ENCODE measurements at regions not wholly inside any gene's neighbourhood (a gene's known extent, or its start where the extent isn't known, plus 50 kb on each side); places are given as distances from the start of the nearest gene placed in this dataset.
"Not testable (repeated sequence)": the region's sequence is repeated elsewhere in the genome, so short reads cannot be mapped to it uniquely, and the experiment has no call there.

GRCh38 chr5:88666761-88667495 lies 216.1 kb downstream of the MEF2C start:
- no peak for DNase-seq (ENCODE audit: low read depth)

GRCh38 chr5:88665750-88666215 lies 217.2 kb downstream of the MEF2C start:
- no peak for DNase-seq (ENCODE audit: low read depth)

DNA sequence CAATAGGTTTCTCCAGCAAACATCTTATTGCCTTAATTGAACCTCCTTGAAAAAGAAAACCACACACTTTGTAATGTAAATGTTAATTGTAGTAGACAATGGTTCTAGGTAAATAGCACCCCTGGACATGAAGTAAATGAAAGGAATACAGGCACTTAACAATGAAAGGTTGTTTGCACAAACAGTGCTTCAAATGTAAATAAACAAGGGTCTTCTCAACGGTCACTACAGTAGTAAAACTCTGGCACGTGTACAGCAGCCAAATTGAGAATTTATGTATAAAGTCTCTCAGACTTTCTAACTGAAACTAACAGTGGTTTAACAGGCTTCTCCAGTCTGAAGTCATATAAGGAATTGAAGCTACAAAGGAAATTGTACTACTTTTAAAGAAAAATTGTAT lies 218.3 kb downstream of the MEF2C start:
- DNase-seq (ENCODE audit: low read depth), result no peak

DNA sequence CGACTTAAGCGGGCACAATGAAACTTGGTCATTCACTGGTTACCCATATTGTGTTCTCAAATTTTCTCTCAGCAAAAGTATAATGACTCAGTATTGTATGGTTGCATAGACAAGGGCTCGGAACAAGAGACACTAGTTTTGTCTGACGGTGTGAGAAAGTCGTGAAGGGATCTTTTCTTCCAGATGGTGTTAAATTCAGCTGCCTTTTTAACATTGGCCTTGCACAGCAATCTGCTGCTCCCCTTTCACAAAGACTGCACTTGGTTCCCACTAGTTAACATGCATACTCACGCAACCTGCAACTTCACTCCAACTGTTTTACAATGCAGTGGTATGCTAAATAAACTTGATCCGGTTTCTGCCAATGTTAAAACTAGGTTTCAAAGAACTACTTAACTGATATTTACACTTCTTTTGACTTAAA lies 219.2 kb downstream of the MEF2C start:
- no peak for DNase-seq (ENCODE audit: low read depth)

DNA sequence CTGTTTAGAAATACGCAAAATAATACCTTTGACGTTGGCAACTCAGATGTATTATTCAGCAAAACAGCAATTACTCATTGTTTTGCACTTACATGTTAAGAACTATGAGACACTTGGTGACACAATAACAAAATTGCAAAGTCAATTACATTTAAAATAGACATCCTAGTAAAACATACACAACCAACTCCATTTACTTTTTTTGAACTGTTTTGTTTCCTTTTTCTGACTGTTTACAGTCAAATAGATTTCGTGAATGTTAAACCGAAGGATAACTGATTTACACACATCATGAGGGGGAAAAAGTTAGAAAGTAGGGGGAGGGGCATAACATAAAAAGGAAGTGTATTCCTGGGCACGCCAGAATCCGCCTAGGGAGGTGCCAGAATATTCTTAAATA lies 220.1 kb downstream of the MEF2C start:
- DNase-seq (ENCODE audit: low read depth), result no peak

DNA sequence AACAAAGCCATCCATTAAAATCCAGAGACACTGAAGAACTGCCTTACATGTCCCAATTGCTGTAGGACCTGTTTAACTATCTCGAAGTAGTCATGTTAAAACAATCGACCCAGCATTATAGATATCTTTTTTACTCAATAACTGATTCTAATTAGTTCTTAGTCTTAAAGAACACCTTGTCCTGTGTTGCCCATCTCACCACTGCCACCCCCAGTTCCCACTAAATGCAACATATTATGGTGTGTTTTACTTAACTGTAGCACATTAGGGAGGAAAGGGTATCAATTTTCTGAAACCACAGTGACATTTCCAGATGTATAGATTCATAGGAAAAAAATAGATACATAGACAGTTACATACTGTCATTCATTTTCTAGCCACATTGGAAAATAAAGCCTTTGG lies 221.2 kb downstream of the MEF2C start:
- no peak for DNase-seq (ENCODE audit: low read depth)

DNA sequence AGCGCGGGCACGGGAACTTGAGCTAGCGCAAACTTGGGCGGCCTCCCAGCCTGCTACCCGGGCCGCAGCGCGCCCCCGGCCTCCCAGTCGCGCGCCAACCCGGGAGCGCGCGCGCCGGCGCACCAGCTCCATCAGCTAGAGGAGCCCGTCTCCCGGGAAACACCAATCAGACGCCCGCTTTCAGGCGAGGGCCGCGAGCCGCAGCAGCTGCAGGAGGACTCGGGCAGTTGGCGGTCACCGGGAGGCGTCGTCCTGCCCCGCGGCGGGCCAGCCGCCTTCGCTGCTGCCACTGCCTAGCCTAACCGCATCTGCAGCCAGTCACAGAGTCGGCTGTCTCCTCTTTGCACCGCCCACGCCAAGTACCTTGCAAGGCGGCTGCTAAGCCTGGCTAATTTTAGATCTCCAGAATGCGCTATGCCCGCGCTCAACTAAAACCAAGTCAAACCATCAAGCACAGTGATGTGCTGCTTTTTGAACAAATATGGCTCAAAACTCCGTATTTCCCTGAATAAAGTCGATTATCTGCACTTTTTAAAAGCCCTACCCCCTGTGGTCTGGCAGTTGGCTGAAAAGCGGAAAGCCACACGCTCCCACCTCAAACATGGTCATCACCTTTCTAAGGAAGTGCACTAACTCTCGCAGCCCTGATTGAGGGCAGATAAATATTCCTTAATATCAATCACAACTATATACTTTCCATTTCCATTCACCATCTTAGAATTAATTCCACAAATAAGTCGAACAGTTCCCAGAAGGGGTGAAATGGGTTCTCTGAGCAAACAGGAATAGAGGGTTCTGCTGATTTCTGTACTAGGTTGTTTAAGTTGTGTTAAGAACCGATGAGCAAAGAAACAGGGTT lies 221.8 kb downstream of the MEF2C start:
- DNase-seq (ENCODE audit: low read depth), result peak; percentile 58

- no peak for DNase-seq (ENCODE audit: low read depth)
Observed at GRCh38 chr5:88660264-88660946, 222.6 kb downstream of the MEF2C start.

- no peak for DNase-seq (ENCODE audit: low read depth)
Observed at GRCh38 chr5:88659529-88660263, 223.3 kb downstream of the MEF2C start.

DNA sequence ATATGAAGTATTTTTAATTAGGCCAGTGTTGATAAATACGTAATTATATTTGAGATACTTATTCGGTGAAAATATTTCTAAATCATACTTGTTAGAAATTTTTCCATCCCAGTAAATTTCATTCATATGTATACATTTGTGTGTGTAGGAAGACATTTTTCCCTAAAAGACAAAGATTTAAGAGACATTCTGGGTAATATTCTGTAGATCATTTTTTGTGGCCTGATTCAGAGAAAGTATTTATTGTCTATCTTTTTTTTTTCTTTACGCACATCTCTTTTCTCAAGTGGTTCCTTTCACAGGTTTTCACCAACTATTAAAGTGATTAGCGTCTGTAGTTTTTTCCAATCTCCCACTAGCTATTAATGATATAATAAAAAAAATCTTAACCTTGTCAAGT lies 224.1 kb downstream of the MEF2C start:
- DNase-seq (ENCODE audit: low read depth), result no peak

DNA sequence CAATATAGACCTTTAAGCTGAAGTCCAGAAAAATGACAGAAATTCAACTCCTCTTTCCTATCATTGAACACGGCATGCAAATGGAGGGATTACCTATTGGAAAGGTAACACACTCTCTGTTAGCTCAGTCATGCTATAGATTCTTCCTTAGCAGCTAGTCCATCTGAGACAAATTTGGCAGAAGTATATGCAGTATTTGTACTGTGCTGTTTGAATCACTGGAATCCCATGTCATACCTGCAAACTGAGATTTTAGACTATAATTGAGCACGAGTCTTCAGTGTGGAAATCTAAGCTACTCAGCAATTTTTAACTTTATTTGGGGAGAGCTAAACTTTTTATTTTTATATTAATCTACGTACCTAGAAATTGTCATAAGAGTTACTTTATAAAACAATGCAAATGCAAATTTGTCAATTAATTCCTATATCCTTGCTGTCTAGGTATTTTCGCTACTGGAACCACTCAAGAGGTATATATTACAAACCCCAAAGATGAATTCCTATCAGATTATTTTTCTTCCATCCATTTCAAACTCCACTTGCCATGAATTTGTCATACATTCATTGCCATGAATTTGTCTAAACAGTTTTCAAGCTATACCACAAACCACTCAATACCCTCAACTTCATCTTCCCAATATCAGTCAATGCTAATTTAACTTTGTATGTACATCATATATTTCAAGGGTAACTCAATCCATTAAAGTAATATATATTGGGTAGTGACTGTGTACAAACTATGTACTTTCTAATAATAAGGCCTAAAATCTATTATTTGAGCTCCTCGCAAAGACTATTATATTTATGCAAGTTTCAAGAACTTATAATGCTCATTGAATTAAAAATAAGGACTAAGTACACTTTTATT lies 224.8 kb downstream of the MEF2C start:
- DNase-seq (ENCODE audit: low read depth), result no peak

DNA sequence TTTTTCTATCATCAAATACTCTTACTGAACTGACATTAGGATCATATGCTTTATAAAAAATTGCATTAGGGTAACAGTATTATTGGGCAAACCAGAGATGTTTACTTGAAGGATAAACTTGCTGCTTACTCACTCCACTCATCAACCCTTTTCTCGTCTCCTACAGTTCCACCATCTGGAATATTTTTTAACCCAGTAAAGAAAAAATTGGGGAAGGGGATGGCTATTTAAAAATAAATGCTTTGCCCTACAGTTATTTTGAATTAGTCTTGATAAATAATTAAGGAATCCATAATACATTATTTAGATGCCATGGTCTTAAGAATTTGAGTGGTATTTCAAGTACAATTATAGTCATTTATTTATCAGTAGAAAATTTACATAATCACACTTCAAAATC lies 225.8 kb downstream of the MEF2C start:
- no peak for DNase-seq (ENCODE audit: low read depth)

DNA sequence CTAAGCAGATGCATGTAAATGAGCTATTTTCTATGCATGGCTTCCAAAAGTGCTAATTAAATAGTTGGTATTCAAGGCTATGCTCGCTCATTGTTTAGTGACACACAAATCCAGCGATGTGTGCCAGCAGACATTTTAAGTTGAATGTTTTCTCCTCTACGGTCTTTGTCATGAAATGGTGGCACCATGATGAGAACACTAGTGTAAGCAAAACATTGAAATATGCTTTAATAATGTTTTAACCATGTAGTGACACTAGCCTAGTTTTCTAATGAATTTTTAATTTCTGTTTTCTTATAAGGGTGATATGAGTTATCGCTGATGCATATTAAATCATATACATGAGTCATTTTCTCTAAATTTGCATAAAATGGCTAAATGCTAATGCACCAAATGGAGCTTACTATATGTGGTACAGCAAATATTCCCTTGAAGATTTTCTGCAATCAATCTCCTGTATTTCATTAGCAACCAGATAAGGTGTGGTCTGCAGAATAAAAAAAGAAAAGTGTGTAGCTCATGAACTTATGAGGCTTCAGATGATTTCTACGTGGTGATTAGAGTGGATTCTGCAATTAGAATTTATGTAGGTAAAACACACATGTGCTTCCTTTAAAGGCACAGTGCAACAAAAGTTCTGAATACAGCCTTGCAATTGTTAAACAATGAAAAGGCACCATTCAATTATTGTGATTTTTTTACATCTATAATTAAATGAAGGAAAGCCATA lies 226.6 kb downstream of the MEF2C start:
- DNase-seq (ENCODE audit: low read depth), result no peak

GRCh38 chr5:88653471-88653870 lies 229.5 kb downstream of the MEF2C start:
- DNase-seq (ENCODE audit: low read depth), result no peak

DNA sequence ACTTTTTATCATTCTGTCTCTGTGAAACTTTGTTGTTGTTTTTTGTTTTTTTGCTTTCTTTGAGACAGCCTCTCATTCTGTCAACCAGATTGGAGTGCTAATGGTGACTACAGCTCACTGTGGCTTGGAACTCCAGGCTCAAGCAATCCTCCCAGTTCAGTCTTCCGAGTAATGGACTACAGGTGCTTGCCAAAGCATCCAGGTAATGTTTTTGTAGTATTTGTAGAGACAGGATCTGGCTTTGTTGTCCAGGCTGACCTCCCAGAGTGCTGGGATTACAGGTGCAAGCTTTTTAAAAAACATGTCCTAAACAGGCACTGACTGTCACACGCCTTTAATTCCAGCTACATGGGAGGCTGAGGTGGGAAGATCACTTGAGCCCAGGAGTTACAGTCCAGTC lies 235.1 kb downstream of the MEF2C start:
- DNase-seq (ENCODE audit: low read depth), result no peak

GRCh38 chr5:88646866-88647265 lies 236.1 kb downstream of the MEF2C start:
- no peak for DNase-seq (ENCODE audit: low read depth)

GRCh38 chr5:88644676-88645075 lies 238.3 kb downstream of the MEF2C start:
- DNase-seq (ENCODE audit: low read depth), result no peak

DNA sequence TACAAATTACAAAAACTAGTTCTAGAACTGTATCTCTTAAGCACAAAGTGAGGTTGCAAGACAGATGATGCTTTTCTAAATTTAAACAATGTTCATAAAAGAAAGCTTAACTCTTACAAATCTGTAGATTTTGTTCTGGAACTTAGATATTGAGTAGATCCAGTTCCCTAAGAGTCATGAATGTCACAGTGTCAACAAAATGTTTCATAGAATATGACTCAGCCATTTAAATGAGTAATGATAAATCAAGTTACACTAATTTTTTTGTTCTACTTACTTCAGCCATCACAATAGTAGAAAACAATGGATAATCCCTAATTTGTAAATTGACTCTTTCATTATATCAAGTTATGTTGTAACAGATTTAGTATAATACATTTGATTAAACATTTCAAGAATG lies 239.7 kb downstream of the MEF2C start:
- no peak for DNase-seq (ENCODE audit: low read depth)

GRCh38 chr5:88634014-88634413 lies 249.0 kb downstream of the MEF2C start:
- no peak for DNase-seq (ENCODE audit: low read depth)

DNA sequence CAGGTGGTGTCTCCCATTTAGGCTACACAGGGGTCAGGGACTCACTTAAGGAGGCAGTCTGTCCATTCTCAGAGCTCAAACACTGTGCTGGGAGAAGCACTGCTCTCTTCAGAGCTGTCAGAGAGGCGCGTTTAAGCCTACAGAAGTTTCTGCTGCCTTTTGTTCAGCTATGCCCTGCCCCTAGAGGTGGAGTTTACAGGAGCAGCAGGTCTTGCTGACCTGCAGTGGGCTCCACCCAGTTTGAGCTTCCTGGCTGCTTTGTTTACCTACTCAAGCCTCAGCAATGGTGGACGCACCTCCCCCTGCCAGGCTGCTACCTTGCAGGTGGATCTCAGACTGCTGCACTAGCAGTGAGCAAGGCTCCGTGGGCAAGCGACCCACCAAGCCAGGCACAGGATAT lies 260.1 kb downstream of the MEF2C start:
- DNase-seq (ENCODE audit: low read depth), result not testable (repeated sequence)

All from GM04504 (cell line).